ENCODE measurements at regions not wholly inside any gene's neighbourhood (a gene's known extent, or its start where the extent isn't known, plus 50 kb on each side); places are given as distances from the start of the nearest gene placed in this dataset.

- Histone ChIP-seq H3K9ac (ENCODE audit: low read depth, low read length, poor library complexity, severe bottlenecking) (no peak overlapping the region), H3K27me3 (ENCODE audit: insufficient read depth, low read length, poor library complexity, severe bottlenecking) (no peaks in the 10 kb centered on the region)
Observed at GRCh38 chr17:79152636-79153035, 78.0 kb downstream of the ENGASE start.

GRCh38 chr17:79152110-79152509, 77.5 kb downstream of the ENGASE start:
- Histone ChIP-seq H3K9me3 (ENCODE audit: insufficient read depth, low read depth, low read length) (no peaks in the 10 kb centered on the region), H3K36me3 (ENCODE audit: insufficient read depth, low read length) (no peaks in the 10 kb centered on the region), H3K4me2 (ENCODE audit: low read depth, low read length, poor library complexity, severe bottlenecking) (no peak overlapping the region), H2AFZ (ENCODE audit: low read length) (no peak overlapping the region), H3F3A (ENCODE audit: low read depth) (no peaks in the 10 kb centered on the region), H3K27me3 (ENCODE audit: insufficient read depth, low read length, poor library complexity, severe bottlenecking) (no peaks in the 10 kb centered on the region), H3K9me2 (replicated peaks; ENCODE audit: low read depth, low read length) (no peaks in the 10 kb centered on the region), H3K4me3 (ENCODE audit: low read length, poor library complexity, severe bottlenecking) (no peak overlapping the region), H3K79me2 (ENCODE audit: insufficient read depth, low read length) (no peaks in the 10 kb centered on the region), H3K4me1 (ENCODE audit: insufficient read depth, low read length, poor library complexity, severe bottlenecking) (no peaks in the 10 kb centered on the region), H4K20me1 (ENCODE audit: insufficient read depth, low read length, poor library complexity, severe bottlenecking) (no peaks in the 10 kb centered on the region), H3K9ac (ENCODE audit: low read depth, low read length, poor library complexity, severe bottlenecking) (no peak overlapping the region)
- TF ChIP-seq EZH2phosphoT487 (IDR thresholded peaks at IDR 0.05; ENCODE audit: borderline replicate concordance) (no peak), CTCF (conservative IDR thresholded peaks at IDR 0.05; ENCODE audit: low read length) (no peak)

More at GRCh38 chr17:79152636-79153035, 78.0 kb downstream of the ENGASE start:
- no peaks in the 10 kb centered on the region for H4K20me1 ChIP-seq (ENCODE audit: insufficient read depth, low read length, poor library complexity, severe bottlenecking)
- no peaks in the 10 kb centered on the region for H3K9me2 ChIP-seq (replicated peaks; ENCODE audit: low read depth, low read length)
- H3K36me3 ChIP-seq (ENCODE audit: insufficient read depth, low read length) = no peaks in the 10 kb centered on the region
- H3K4me1 ChIP-seq (ENCODE audit: insufficient read depth, low read length, poor library complexity, severe bottlenecking) = no peaks in the 10 kb centered on the region
- H3F3A ChIP-seq (ENCODE audit: low read depth) = no peaks in the 10 kb centered on the region
- H2AFZ ChIP-seq (ENCODE audit: low read length) = no peak overlapping the region
- no peak overlapping the region for H3K4me3 ChIP-seq (ENCODE audit: low read length, poor library complexity, severe bottlenecking)
- no peaks in the 10 kb centered on the region for H3K79me2 ChIP-seq (ENCODE audit: insufficient read depth, low read length)
- H3K4me2 ChIP-seq (ENCODE audit: low read depth, low read length, poor library complexity, severe bottlenecking) = no peak overlapping the region
- no peaks in the 10 kb centered on the region for H3K9me3 ChIP-seq (ENCODE audit: insufficient read depth, low read depth, low read length)
- TF ChIP-seq CTCF (conservative IDR thresholded peaks at IDR 0.05; ENCODE audit: low read length) (no peak), EZH2phosphoT487 (IDR thresholded peaks at IDR 0.05; ENCODE audit: borderline replicate concordance) (no peak)

GRCh38 chr17:79150799-79151198, 76.2 kb downstream of the ENGASE start:
- H3K9me3 ChIP-seq (ENCODE audit: insufficient read depth, low read depth, low read length) = no peaks in the 10 kb centered on the region
- no peaks in the 10 kb centered on the region for H4K20me1 ChIP-seq (ENCODE audit: insufficient read depth, low read length, poor library complexity, severe bottlenecking)
- no peak for TF ChIP-seq CTCF (conservative IDR thresholded peaks at IDR 0.05; ENCODE audit: low read length)
- TF ChIP-seq EZH2phosphoT487 (IDR thresholded peaks at IDR 0.05; ENCODE audit: borderline replicate concordance) = no peak
- H3K79me2 ChIP-seq (ENCODE audit: insufficient read depth, low read length) = no peaks in the 10 kb centered on the region
- no peaks in the 10 kb centered on the region for H3K4me1 ChIP-seq (ENCODE audit: insufficient read depth, low read length, poor library complexity, severe bottlenecking)
- H3K27me3 ChIP-seq (ENCODE audit: insufficient read depth, low read length, poor library complexity, severe bottlenecking) = no peaks in the 10 kb centered on the region
- no peak overlapping the region for H2AFZ ChIP-seq (ENCODE audit: low read length)
- no peaks in the 10 kb centered on the region for H3F3A ChIP-seq (ENCODE audit: low read depth)
- no peak overlapping the region for H3K4me3 ChIP-seq (ENCODE audit: low read length, poor library complexity, severe bottlenecking)
- H3K36me3 ChIP-seq (ENCODE audit: insufficient read depth, low read length) = no peaks in the 10 kb centered on the region
- no peak overlapping the region for H3K4me2 ChIP-seq (ENCODE audit: low read depth, low read length, poor library complexity, severe bottlenecking)
- no peak overlapping the region for H3K9ac ChIP-seq (ENCODE audit: low read depth, low read length, poor library complexity, severe bottlenecking)
- H3K9me2 ChIP-seq (replicated peaks; ENCODE audit: low read depth, low read length) = no peaks in the 10 kb centered on the region
